GM18909 (cell line): ENCODE measurements at regions not wholly inside any gene's neighbourhood (a gene's known extent, or its start where the extent isn't known, plus 50 kb on each side); places are given as distances from the start of the nearest gene placed in this dataset.
A peak's percentile ranks its signal among the peaks of the same experiment; 100 is the strongest.

Experiments used
- ATAC-seq: cut with Tn5 transposase; IDR thresholded peaks from one replicate; pipeline ENCODE4 v1.9.1; 2021; ENCODE audit warnings: mild to moderate bottlenecking; ENCODE audit not compliant: unreplicated experiment, poor library complexity

GRCh38 chr6:159100395-159101182, 55.8 kb upstream of the TAGAP start:
- no peak for ATAC-seq

- ATAC-seq: no peak
Observed at GRCh38 chr6:159099961-159100360, 55.2 kb upstream of the TAGAP start.

- no peak for ATAC-seq
Observed at GRCh38 chr6:159099276-159099675, 54.5 kb upstream of the TAGAP start.

GRCh38 chr6:159098636-159099106, 53.9 kb upstream of the TAGAP start:
- ATAC-seq: no peak

GRCh38 chr6:159097256-159097655, 52.5 kb upstream of the TAGAP start:
- no peak for ATAC-seq

- no peak for ATAC-seq
Observed at GRCh38 chr6:159095616-159096015, 50.8 kb upstream of the TAGAP start.

GRCh38 chr6:159094444-159095252, 49.9 kb upstream of the TAGAP start:
- ATAC-seq: peak; percentile 48
